ENCODE measurements at regions not wholly inside any gene's neighbourhood (a gene's known extent, or its start where the extent isn't known, plus 50 kb on each side); places are given as distances from the start of the nearest gene placed in this dataset.
A peak's percentile ranks its signal among the peaks of the same experiment; 100 is the strongest.

- CTCF ChIA-PET: no interaction called here
- Histone ChIP-seq H3K9me3 (ENCODE audit: control insufficient read depth, insufficient read depth, low read depth, low read length) (no peaks in the 10 kb centered on the region), H3K27ac (ENCODE audit: extremely low read depth, low read depth, low read length) (no peak overlapping the region), H3K36me3 (ENCODE audit: control insufficient read depth in 2 of 2, insufficient read depth in 1 of 2, low read length in 2 of 2) (no peaks in the 10 kb centered on the region), H3K4me1 (ENCODE audit: control insufficient read depth, insufficient read depth, low read length) (peaks cover 3% of the 10 kb centered on the region; the same call in 1 of the 2 replicates), H3K4me3 (ENCODE audit: low read depth, low read length) (no peak overlapping the region)
- POLR2A ChIA-PET: no interaction called here
- no peak for TF ChIP-seq ZNF623 (tag by site-specific recombination; IDR thresholded peaks at IDR 0.05)
- no peak for TF ChIP-seq ZNF549 (tag by site-specific recombination; IDR thresholded peaks at IDR 0.05)
- no peak for TF ChIP-seq ZNF677 (tag by site-specific recombination; IDR thresholded peaks at IDR 0.05)
- TF ChIP-seq ZFP41 (tag by site-specific recombination; IDR thresholded peaks at IDR 0.05; ENCODE audit: borderline replicate concordance): no peak
- TF ChIP-seq ZSCAN23 (tag by site-specific recombination; IDR thresholded peaks at IDR 0.05): no peak
- no peak for TF ChIP-seq ZNF792 (tag by site-specific recombination; IDR thresholded peaks at IDR 0.05)
- TF ChIP-seq ZNF521 (tag by site-specific recombination; IDR thresholded peaks at IDR 0.05): no peak
- TF ChIP-seq SALL2 (tag by site-specific recombination; IDR thresholded peaks at IDR 0.05; ENCODE audit: borderline replicate concordance): no peak
- no peak for TF ChIP-seq GFI1B (tag by site-specific recombination; IDR thresholded peaks at IDR 0.05)
- no peak for TF ChIP-seq ZNF707 (tag by site-specific recombination; IDR thresholded peaks at IDR 0.05)
- no peak for TF ChIP-seq ZNF404 (tag by site-specific recombination; IDR thresholded peaks at IDR 0.05)
- TF ChIP-seq ZNF10 (tag by site-specific recombination; IDR thresholded peaks at IDR 0.05): no peak
- TF ChIP-seq ZNF426 (tag by site-specific recombination; IDR thresholded peaks at IDR 0.05): no peak
- no peak for TF ChIP-seq SETDB1 (IDR thresholded peaks at IDR 0.05; ENCODE audit: insufficient read length, low read length)
Observed at GRCh38 chr11:91876746-91877145, 347.9 kb upstream of the FAT3 start.

- TF ChIP-seq SETDB1 (IDR thresholded peaks at IDR 0.05; ENCODE audit: insufficient read length, low read length): no peak
- 0 out of 2 replicates have a peak, but pooled peaks have one; percentile 37 for TF ChIP-seq ZBTB20 (tag by site-specific recombination; IDR thresholded peaks at IDR 0.05)
- TF ChIP-seq ZNF677 (tag by site-specific recombination; IDR thresholded peaks at IDR 0.05): no peak
- TF ChIP-seq ZFHX2 (tag by site-specific recombination; conservative IDR thresholded peaks at IDR 0.05): no peak
- TF ChIP-seq ZNF571 (tag by site-specific recombination; IDR thresholded peaks at IDR 0.05): no peak
- TF ChIP-seq GLIS1 (tag by site-specific recombination; IDR thresholded peaks at IDR 0.05): 0 out of 2 replicates have a peak, but pooled peaks have one; percentile 5
- no peak for TF ChIP-seq INSM2 (tag by site-specific recombination; IDR thresholded peaks at IDR 0.05)
- TF ChIP-seq ATF2 (tag by site-specific recombination; IDR thresholded peaks at IDR 0.05; ENCODE audit: low read depth): no peak
- TF ChIP-seq ZNF664 (tag by site-specific recombination; IDR thresholded peaks at IDR 0.05): no peak
- TF ChIP-seq ZNF600 (tag by site-specific recombination; IDR thresholded peaks at IDR 0.05): peak; percentile 71
- TF ChIP-seq TCF7L2 (IDR thresholded peaks at IDR 0.05; ENCODE audit: borderline replicate concordance, low read depth, low read length): 0 out of 2 replicates have a peak, but pooled peaks have one; percentile 14
- 0 out of 2 replicates have a peak, but pooled peaks have one; percentile 9 for TF ChIP-seq ZNF335 (tag by site-specific recombination; conservative IDR thresholded peaks at IDR 0.05)
- no peak for TF ChIP-seq ZNF426 (tag by site-specific recombination; IDR thresholded peaks at IDR 0.05)
- peak; percentile 16; the same call in 1 of the 2 replicates for TF ChIP-seq GFI1B (tag by site-specific recombination; IDR thresholded peaks at IDR 0.05)
- TF ChIP-seq ZNF174 (tag by site-specific recombination; IDR thresholded peaks at IDR 0.05): no peak
- no peak for TF ChIP-seq ZNF433 (tag by site-specific recombination; IDR thresholded peaks at IDR 0.05; ENCODE audit: low read depth)
- Histone ChIP-seq H3K4me3 (ENCODE audit: low read depth, low read length) (no peak overlapping the region), H3K9me3 (ENCODE audit: control insufficient read depth, insufficient read depth, low read depth, low read length) (no peaks in the 10 kb centered on the region), H3K27ac (ENCODE audit: extremely low read depth, low read depth, low read length) (peak overlapping the region; percentile 71), H3K4me1 (ENCODE audit: control insufficient read depth, insufficient read depth, low read length) (peaks cover 3% of the 10 kb centered on the region; the same call in 1 of the 2 replicates), H3K36me3 (ENCODE audit: control insufficient read depth in 2 of 2, insufficient read depth in 1 of 2, low read length in 2 of 2) (no peaks in the 10 kb centered on the region)
- ChIA-PET POLR2A (no interaction called here), CTCF (interaction anchor here (0.6 kb wide), 1 partner anchor 31 kb away, joined by 3 read pairs; no protein-coding TSS in a partner anchor)
Observed at GRCh38 chr11:91872243-91872642, 352.4 kb upstream of the FAT3 start.
